Mesendoderm (in vitro differentiated cells): ENCODE measurements at regions not wholly inside any gene's neighbourhood (a gene's known extent, or its start where the extent isn't known, plus 50 kb on each side); places are given as distances from the start of the nearest gene placed in this dataset.

Source experiments
- DNase-seq: peaks from one replicate; pipeline ENCODE4 v3.0.0; 2013
- H2AK5ac ChIP-seq: 2 replicates; pipeline ENCODE4 v1.6.1; 2013; ENCODE audit warnings: low read length, inconsistent platforms
- H2BK120ac ChIP-seq: 2 replicates; pipeline ENCODE4 v1.6.1; 2013; ENCODE audit warnings: low read depth, mild to moderate bottlenecking, low read length, moderate library complexity, mixed read lengths
- H2BK15ac ChIP-seq: replicated peaks from 2 replicates; pipeline ENCODE4 v1.6.1; 2013; ENCODE audit warnings: low read depth, mild to moderate bottlenecking, moderate library complexity
- H2BK5ac ChIP-seq: 2 replicates; pipeline ENCODE4 v1.6.1; 2013; ENCODE audit warnings: low read length, inconsistent platforms
- H3K18ac ChIP-seq: 2 replicates; pipeline ENCODE4 v1.6.1; 2013; ENCODE audit warnings: mild to moderate bottlenecking, low read length, mixed read lengths
- H3K23ac ChIP-seq: one replicate; pipeline ENCODE4 v1.6.1; 2013; ENCODE audit warnings: low read length
- H3K27ac ChIP-seq: 2 replicates; pipeline ENCODE4 v1.5.1; 2013; ENCODE audit warnings: low read depth, mild to moderate bottlenecking, inconsistent platforms, low read length, moderate library complexity
- H3K27me3 ChIP-seq: 2 replicates; pipeline ENCODE4 v1.6.1; 2013; ENCODE audit warnings: low read length, control low read depth, mild to moderate bottlenecking, inconsistent platforms; ENCODE audit not compliant: insufficient read depth, poor library complexity
- H3K36me3 ChIP-seq: 2 replicates; pipeline ENCODE4 v1.6.1; 2013; ENCODE audit warnings: low read length, inconsistent platforms; ENCODE audit not compliant: control insufficient read depth, insufficient read depth
- H3K4ac ChIP-seq: one replicate; pipeline ENCODE4 v1.6.1; 2013; ENCODE audit warnings: low read depth, mild to moderate bottlenecking, low read length, moderate library complexity
- H3K4me1 ChIP-seq: 2 replicates; pipeline ENCODE4 v1.6.1; 2013; ENCODE audit warnings: low read depth, low read length, inconsistent platforms; ENCODE audit not compliant: control insufficient read depth
- H3K4me2 ChIP-seq: 2 replicates; pipeline ENCODE4 v1.6.1; 2013; ENCODE audit warnings: low read length
- H3K4me3 ChIP-seq: 2 replicates; pipeline ENCODE4 v1.5.1; 2013; ENCODE audit warnings: mild to moderate bottlenecking, low read length
- H3K56ac ChIP-seq: one replicate; pipeline ENCODE4 v1.6.1; 2013; ENCODE audit warnings: low read length
- H3K79me1 ChIP-seq: 2 replicates; pipeline ENCODE4 v1.6.1; 2013; ENCODE audit warnings: low read length, inconsistent platforms
- H3K79me2 ChIP-seq: 2 replicates; pipeline ENCODE4 v1.6.1; 2013; ENCODE audit warnings: mild to moderate bottlenecking, low read length; ENCODE audit not compliant: control insufficient read depth, insufficient read depth
- H3K9ac ChIP-seq: 2 replicates; pipeline ENCODE4 v1.6.1; 2013; ENCODE audit warnings: low read length, inconsistent platforms
- H4K5ac ChIP-seq: one replicate; pipeline ENCODE4 v1.6.1; 2013; ENCODE audit warnings: low read length
- H4K8ac ChIP-seq: one replicate; pipeline ENCODE4 v1.6.1; 2013; ENCODE audit warnings: low read depth, mild to moderate bottlenecking, control low read depth, low read length, moderate library complexity
- WGBS: extraction: QIAGEN DNeasy Blood & Tissue Kit; methylation state at CpG from one replicate; pipeline ENCODE4 v1.1.7; 2013; ENCODE audit warnings: low lambda C conversion rate, missing lambda C conversion rate; ENCODE audit not compliant: insufficient coverage; ENCODE audit errors: extremely low coverage; 5-methylcytosine and 5-hydroxymethylcytosine counted together

DNA sequence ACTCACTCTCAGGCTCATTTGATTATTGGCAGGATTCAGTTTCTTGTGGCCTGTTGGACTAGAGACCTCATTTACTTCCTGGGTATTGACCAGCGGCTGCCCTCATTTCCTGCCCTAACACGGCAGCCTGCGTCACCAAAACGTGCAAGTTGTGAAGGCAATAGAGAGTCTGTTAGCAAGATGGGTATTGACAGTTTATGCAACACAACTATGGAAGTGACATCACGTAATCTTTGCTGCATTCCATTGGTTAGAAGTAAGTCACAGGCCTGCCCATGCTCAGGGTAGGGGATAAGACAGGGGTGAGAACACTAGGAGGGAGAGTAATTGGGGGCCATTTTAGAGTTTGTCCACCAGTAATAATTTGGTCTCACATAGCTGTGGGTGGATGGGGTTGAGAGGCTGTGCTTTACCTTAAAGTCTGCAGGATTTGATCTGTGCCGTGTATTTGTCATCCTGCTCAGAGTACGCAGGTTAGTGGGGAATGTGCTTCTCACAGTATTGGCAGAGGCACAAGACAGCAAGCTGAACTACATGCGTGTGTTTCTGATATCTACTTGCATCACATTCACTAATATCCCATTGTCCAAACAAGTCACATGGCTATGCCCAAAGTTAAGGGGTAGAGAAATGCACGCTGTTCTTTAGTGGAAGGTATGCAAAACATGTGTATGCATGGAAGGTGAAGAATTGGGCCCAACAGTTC lies 83.3 kb downstream of the EDEM1 start:
- Histone ChIP-seq H4K5ac (no peak overlapping the region), H3K9ac (no peak overlapping the region), H3K79me1 (no peaks in the 10 kb centered on the region), H2BK15ac (no peak overlapping the region), H2BK5ac (no peak overlapping the region), H3K23ac (no peak overlapping the region), H2AK5ac (no peak overlapping the region), H3K27ac (no peak overlapping the region), H2BK120ac (no peak overlapping the region), H3K4ac (no peak overlapping the region), H3K27me3 (no peaks in the 10 kb centered on the region), H3K36me3 (no peaks in the 10 kb centered on the region), H3K18ac (no peak overlapping the region), H3K4me2 (no peak overlapping the region), H3K79me2 (no peaks in the 10 kb centered on the region), H3K4me3 (no peak overlapping the region), H3K4me1 (no peaks in the 10 kb centered on the region), H4K8ac (no peak overlapping the region), H3K56ac (no peak overlapping the region)
- no peak for DNase-seq
- WGBS, result no CpG with 5 or more reads among the region's 9 CpGs

- DNase-seq, result no peak
- H2BK120ac ChIP-seq, result no peak overlapping the region
- no peak overlapping the region for H3K27ac ChIP-seq
- H3K4ac ChIP-seq, result no peak overlapping the region
- H2BK15ac ChIP-seq, result no peak overlapping the region
- no peak overlapping the region for H2AK5ac ChIP-seq
- no peak overlapping the region for H2BK5ac ChIP-seq
- no peaks in the 10 kb centered on the region for H3K27me3 ChIP-seq
- H3K4me1 ChIP-seq, result no peaks in the 10 kb centered on the region
- no peak overlapping the region for H3K23ac ChIP-seq
- no peak overlapping the region for H3K18ac ChIP-seq
- no peaks in the 10 kb centered on the region for H3K79me1 ChIP-seq
- H3K79me2 ChIP-seq, result no peaks in the 10 kb centered on the region
- no CpG with 5 or more reads among the region's 4 CpGs for WGBS
- H3K9ac ChIP-seq, result no peak overlapping the region
- H3K56ac ChIP-seq, result no peak overlapping the region
- H3K36me3 ChIP-seq, result no peaks in the 10 kb centered on the region
- H4K8ac ChIP-seq, result no peak overlapping the region
- no peak overlapping the region for H3K4me2 ChIP-seq
- no peak overlapping the region for H4K5ac ChIP-seq
- H3K4me3 ChIP-seq, result no peak overlapping the region
Measured at GRCh38 chr3:5271372-5271683, 83.8 kb downstream of the EDEM1 start.

GRCh38 chr3:5272387-5272786 lies 84.9 kb downstream of the EDEM1 start:
- Histone ChIP-seq H3K79me1 (no peaks in the 10 kb centered on the region), H3K79me2 (no peaks in the 10 kb centered on the region), H2AK5ac (no peak overlapping the region), H3K18ac (no peak overlapping the region), H3K27me3 (no peaks in the 10 kb centered on the region), H3K36me3 (no peaks in the 10 kb centered on the region), H2BK5ac (no peak overlapping the region), H3K23ac (no peak overlapping the region), H3K4me3 (no peak overlapping the region), H2BK15ac (no peak overlapping the region), H3K4me1 (no peaks in the 10 kb centered on the region), H3K4me2 (no peak overlapping the region), H2BK120ac (no peak overlapping the region), H4K5ac (no peak overlapping the region), H3K9ac (no peak overlapping the region), H3K27ac (no peak overlapping the region), H3K56ac (no peak overlapping the region), H4K8ac (no peak overlapping the region), H3K4ac (no peak overlapping the region)
- no peak for DNase-seq
- WGBS, result 100% methylated on average over 1 of the region's 4 CpGs

DNA sequence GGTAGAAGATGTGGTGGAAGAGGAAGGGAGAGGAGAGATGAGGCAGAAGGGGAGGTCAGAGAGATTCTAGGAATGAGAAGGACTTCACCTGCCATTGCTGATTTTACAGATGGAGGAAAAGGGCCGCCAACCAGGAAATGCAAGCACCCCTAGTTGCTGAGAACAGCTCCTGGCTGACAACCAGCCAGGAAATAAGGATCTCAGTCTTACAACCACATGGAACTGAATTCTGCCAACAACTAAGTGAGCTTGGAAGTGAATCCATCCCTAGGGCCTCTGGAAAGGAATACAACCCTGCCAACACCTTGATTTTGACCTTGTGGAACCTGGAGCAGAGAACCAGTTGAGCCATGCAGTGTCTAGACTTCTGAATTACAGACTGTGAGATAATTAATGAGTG lies 86.6 kb downstream of the EDEM1 start:
- Histone ChIP-seq H3K4me2 (no peak overlapping the region), H3K23ac (no peak overlapping the region), H2AK5ac (no peak overlapping the region), H3K27ac (no peak overlapping the region), H3K79me2 (no peaks in the 10 kb centered on the region), H3K4me1 (no peaks in the 10 kb centered on the region), H4K8ac (no peak overlapping the region), H2BK5ac (no peak overlapping the region), H2BK15ac (no peak overlapping the region), H3K4ac (no peak overlapping the region), H4K5ac (no peak overlapping the region), H3K4me3 (no peak overlapping the region), H3K9ac (no peak overlapping the region), H3K27me3 (no peaks in the 10 kb centered on the region), H3K79me1 (no peaks in the 10 kb centered on the region), H2BK120ac (no peak overlapping the region), H3K36me3 (no peaks in the 10 kb centered on the region), H3K18ac (no peak overlapping the region), H3K56ac (no peak overlapping the region)
- no peak for DNase-seq
- WGBS, result no CpG with 5 or more reads among the region's 1 CpG

- H3K23ac ChIP-seq, result no peak overlapping the region
- no peaks in the 10 kb centered on the region for H3K79me2 ChIP-seq
- H2BK15ac ChIP-seq, result no peak overlapping the region
- no peak overlapping the region for H2BK5ac ChIP-seq
- H3K4ac ChIP-seq, result no peak overlapping the region
- no CpG with 5 or more reads among the region's 2 CpGs for WGBS
- H3K56ac ChIP-seq, result no peak overlapping the region
- H3K4me3 ChIP-seq, result no peak overlapping the region
- DNase-seq, result no peak
- no peak overlapping the region for H4K8ac ChIP-seq
- no peak overlapping the region for H4K5ac ChIP-seq
- H3K27me3 ChIP-seq, result no peaks in the 10 kb centered on the region
- no peak overlapping the region for H3K18ac ChIP-seq
- H3K9ac ChIP-seq, result no peak overlapping the region
- no peak overlapping the region for H3K27ac ChIP-seq
- no peak overlapping the region for H2AK5ac ChIP-seq
- H3K4me1 ChIP-seq, result no peaks in the 10 kb centered on the region
- H3K36me3 ChIP-seq, result no peaks in the 10 kb centered on the region
- no peak overlapping the region for H2BK120ac ChIP-seq
- no peak overlapping the region for H3K4me2 ChIP-seq
- H3K79me1 ChIP-seq, result no peaks in the 10 kb centered on the region
Measured at GRCh38 chr3:5275529-5275928, 88.0 kb downstream of the EDEM1 start.

DNA sequence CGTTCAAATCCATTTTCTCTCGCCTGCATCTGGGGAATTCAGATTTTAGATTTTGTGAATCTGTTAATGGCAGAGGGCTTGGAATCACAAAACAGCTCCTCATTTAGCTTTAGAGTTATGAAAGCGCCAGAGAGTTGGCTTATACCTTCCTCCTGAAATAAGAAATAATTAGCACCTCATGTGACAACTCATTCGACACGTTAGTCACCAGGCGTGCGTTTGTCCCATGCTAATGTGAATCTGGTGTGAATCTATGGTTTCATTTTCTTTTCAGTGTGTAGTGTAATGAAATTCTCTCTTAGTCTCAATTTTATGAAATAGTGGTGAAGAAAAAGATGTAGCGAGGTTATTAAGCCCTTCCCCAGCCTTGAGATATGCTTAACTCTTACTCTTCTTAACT lies 89.4 kb downstream of the EDEM1 start:
- Histone ChIP-seq H3K56ac (no peak overlapping the region), H2BK15ac (no peak overlapping the region), H2BK5ac (no peak overlapping the region), H3K36me3 (no peaks in the 10 kb centered on the region), H2AK5ac (no peak overlapping the region), H3K4me2 (no peak overlapping the region), H3K4me3 (no peak overlapping the region), H4K5ac (no peak overlapping the region), H3K18ac (no peak overlapping the region), H3K9ac (no peak overlapping the region), H3K4me1 (no peaks in the 10 kb centered on the region), H3K4ac (no peak overlapping the region), H2BK120ac (no peak overlapping the region), H3K79me1 (no peaks in the 10 kb centered on the region), H4K8ac (no peak overlapping the region), H3K27me3 (no peaks in the 10 kb centered on the region), H3K79me2 (no peaks in the 10 kb centered on the region), H3K27ac (no peak overlapping the region), H3K23ac (no peak overlapping the region)
- DNase-seq, result no peak
- WGBS, result no CpG with 5 or more reads among the region's 8 CpGs
